ENCODE measurements at regions not wholly inside any gene's neighbourhood (a gene's known extent, or its start where the extent isn't known, plus 50 kb on each side); places are given as distances from the start of the nearest gene placed in this dataset.

DNA sequence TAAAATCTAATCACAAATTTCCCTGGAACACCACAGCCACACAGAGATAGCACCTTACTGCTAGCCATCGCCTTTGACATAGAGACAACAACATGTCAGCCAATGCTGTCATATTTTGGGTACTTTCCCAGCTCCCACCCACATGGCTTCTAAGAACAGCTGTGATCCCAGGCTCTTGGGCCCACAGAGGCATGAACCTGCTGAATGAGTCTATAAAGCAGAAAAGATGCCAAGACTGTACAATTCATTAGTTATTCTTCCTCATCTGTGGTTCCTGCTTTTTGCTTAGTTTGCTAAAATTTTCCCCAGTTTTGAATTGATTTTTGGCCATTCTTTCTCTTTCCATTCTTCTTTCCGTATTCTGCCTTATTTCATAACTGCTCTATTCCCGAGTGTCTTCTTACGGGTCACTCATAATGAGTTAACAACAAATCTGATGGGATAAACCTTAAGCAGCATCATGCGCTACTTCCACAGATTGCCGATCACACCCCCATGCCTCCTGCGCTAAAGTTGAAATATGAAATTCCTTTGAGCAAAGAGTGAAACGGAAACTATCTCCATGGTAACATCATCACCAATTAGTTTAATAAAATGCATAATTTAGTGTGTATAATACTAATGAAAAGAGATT is 327.3 kb upstream of the HSF2 start:
- no peak for DNase-seq

DNA sequence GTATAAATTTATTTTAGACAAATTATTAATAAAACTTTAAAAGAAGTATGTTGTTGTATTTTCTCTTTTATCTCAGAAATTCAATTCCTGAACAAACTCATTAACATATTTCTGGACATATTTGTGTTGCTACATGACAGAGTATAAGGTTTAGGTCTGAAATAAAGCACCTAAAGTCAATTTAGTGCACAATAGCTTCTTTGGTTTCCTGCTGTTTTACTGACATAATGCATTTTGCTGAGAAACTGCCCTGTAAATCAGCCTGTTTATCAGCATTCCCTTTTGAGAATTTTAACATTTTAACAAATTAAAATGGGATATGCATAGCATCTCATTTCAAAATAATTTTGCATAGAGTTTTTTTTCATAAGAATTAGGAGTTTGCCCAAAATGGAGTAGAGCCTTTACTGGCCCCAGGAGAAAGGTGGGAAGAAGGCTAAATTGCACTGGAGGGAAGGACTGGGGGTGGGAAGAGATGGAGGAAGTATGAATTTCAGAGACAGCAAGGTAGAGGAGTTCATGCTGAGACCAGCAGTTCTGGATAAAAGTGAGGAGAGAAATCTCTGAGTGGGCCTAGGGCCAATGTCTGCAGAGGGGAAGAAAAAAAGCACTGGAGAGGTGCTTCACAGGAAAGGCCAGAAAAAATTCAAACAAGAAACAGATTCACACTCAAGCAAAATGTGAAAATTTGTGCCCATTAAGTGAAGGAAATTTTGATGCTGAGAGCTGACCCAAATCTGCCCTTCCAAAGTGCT is 324.2 kb upstream of the HSF2 start:
- no peak for DNase-seq

DNA sequence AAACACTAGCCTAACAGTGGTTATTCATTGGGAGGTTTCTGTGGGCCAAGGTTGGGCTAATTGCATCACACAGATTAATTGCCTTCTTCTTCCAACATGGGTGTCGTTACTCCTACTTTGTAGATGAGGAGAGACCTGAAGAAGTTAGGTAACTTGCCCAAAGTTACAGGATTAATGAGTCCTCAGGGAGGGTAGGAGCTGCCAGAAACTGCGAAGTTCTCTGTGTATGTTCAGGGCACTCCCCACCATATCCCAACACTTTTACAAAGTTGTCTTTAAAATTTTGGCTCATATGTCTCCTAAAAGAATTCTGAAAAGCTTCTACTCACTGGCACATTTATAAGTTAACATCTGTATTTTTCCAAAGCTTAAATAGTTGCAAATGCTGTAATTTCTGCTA is 323.5 kb upstream of the HSF2 start:
- DNase-seq, result no peak

DNA sequence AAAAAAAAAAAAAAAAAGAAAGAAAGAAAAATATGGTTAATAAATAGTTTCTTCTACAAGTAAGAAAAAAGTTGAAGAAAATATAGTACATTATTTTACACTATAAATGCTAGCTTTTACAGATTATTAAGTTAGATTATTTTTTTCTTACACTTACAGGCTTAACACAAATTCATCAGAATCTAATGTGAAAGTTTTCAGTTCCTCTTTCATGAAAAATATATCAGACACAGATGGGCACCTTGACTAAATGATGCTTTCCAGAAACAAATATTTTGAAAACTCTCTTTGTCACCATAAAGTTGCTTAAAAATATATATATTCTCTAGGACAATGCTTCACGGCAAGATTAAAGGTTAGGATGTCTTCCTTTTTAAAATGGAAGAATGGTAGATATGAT is 321.8 kb upstream of the HSF2 start:
- DNase-seq, result no peak

DNA sequence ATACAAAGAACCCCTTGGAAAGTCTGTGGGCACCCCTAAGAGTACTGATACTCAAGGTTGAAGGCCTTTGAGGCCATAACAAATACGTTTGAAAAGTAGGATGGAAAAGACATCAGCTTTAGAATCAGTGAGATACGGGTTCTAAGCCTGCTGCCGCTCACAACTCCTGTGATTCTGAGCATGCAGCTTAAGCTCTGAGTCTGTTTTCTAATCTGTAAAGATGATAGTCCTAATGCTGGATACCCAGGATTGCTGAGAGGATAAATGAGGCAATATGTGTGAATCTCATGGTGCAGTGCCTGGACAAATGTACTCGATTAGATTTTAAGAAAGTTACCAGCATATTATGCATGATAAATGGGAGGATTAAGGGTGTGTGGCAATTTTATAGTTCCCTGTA is 321.0 kb upstream of the HSF2 start:
- no peak for DNase-seq

DNA sequence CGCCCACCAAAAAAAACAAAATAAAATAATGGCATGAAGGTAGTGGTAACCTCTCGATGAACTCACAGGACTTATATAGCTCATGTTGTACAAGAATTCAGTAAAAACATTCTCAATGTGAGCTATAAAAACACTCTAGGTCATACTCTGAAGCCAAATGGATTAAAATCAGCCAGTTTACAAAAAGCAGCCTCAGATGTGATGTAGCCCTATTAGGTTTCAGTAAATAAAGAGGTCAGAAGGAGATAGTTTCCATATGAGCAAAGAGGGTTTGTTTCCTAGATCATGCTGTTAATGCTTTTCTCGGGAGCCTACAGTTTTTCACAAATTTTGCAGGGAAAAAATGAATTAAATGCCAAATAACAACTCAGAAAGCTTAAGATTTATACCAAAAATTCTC is 319.5 kb upstream of the HSF2 start:
- DNase-seq, result no peak

DNA sequence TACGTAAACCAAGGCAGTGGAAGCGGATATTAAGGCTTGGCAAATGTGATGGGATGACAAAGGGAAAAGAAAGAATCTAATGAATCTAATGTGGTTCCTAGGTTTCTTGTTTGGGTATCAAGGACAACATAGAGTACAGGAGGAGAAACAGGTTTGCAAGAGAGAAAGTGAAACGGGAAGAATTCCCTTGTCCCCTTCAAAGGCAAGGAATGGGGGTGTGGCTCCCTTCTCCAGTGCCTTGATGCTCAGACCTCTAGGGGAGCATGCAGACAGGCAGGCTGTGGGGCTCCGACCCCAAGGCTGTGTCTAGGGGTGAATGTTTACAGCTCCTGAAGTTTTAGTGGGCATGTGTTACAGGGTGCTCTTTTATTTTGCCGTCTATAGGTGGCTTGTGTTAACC is 317.5 kb upstream of the HSF2 start:
- no peak for DNase-seq

DNA sequence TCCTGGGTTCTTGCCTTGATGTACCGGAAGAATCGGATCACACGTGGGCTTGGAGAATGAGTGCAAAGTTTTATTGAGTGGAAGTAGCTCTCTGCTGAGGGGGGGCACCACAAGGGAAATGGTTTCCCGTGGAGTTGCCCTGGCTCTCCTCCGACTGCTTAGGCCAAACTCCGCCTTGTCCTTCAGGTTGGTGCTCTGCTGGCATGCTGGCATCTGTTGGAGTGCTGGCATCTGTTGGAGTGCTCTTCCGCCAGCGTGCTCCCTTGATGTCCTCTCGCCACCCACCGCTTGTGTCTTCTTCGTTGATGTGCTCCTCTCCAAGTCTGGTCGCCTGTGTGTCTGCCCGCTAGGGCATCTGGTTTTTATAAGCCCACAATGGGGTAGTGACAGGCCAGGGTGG is 317.1 kb upstream of the HSF2 start:
- DNase-seq, result no peak

DNA sequence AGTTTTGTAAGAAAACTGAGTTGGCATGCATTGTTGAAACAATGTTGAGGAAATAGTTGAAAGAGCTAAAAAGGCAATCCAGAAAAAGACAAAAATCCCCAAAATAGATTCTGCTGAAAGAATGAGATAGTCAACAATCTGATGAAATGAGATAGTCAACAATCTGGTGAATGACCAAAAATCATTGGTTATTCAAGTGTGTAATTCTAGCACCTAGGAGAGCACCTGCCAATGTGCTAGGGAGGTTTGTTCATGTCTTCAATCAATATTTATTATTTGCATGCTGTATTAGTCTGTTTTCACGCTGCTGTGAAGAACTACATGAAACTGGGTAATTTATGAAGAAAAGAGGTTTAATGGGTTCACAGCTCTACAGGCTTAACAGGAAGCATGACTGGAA is 307.1 kb upstream of the HSF2 start:
- no peak for DNase-seq

DNA sequence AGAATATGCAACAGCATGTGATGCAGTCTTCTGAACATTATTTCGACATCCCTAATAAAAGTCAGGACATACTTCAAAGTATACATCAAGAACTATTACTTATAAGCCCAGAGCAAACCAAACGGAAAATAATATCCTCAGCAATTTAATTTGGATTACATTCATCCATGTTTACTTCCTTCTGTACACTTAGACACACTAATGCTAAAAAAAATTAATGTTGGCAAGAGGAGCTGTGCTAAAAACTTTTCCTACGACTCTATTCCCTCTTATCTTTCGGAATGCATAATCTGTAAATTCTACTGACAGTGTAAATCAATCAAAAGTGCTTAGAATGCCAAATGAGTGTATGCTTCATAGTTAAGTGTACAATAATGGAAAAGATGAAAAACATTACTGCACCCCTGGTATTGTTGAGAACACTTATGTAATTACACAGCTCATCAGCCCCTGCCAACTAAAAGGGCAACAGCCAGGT is 301.2 kb upstream of the HSF2 start:
- no peak for DNase-seq

DNA sequence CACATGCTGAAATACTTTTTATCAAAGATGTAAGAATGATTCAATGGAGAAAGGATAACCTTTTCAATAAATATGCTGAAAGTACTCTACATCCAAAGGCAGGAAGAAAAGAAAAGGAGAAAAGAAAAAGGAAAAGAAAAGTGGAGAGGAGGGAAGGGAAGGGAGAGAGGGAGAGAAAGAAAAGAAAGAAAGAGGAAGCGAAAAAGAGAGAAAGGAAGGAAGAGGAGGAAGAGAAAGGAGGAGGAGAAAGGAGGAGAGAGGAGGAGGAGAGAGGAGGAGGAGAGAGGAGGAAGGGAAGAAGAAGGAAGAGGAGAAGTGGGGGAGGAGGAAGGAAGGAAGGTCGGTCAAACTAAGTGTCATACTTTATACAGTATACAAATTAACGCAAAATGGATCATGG is 297.4 kb upstream of the HSF2 start:
- DNase-seq, result no peak

DNA sequence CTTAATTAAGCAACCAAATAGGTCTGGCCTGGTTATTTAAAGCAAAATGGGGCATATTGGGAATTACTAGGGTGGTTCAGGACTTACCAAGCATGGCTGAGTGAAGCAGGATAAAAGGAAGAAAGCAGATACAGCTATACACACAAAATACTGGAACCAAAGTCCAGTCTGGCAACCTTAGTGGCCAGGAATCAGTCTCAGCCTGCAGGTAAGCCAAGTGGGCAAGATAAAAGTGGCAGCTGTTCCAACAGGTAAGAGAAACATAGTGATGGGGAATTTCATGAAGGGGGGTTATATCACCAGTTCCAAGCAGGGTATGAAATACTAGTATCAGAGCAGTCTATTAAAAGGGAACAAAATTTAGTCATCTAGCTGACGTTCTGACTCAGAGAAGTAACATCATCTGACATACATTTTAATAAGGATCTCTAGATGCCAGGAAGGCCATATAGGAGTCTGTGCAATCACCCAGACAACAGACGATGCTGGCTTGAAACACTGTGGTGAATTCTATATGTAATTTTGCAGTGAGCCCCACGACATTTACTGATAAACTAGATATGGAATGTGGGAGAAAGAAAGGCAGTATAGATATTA is 292.1 kb upstream of the HSF2 start:
- no peak for DNase-seq

DNA sequence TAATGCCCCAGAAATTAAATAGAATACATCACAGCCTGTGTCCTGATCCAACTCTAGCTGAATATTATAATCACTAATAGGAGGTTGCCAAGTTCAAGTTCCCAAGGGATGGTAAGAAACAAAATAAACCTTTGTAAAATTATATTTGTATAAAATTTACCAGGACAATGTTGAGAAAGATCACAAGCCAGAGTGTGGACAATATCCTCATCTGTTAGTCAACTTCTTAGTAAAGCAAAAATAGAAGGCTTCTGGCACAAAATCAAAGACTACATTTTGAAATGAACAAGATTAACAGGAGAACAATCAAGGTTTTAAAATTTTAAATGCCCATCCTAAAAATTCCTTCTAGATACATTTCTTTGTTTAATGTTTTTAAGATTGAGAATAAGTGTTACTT is 290.4 kb upstream of the HSF2 start:
- DNase-seq, result no peak

DNA sequence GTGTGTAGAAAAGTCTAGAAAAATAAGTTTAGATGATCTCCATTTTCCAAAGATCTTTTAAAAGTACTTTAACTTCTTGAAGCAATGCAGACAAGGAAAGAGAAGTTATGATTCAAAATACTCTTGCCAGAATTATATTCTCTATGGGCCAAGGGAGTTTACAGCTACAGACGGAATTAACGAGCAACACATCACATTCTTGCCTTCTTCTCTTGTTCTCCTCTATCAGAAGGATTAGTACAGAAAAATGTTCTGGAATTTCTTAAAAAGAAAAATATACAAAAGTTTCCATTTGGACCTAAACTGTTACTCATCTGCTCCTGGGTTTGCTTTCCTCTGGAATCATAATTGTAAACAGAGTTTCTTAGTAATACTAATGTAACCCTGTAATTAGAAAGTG is 284.7 kb upstream of the HSF2 start:
- no peak for DNase-seq

DNA sequence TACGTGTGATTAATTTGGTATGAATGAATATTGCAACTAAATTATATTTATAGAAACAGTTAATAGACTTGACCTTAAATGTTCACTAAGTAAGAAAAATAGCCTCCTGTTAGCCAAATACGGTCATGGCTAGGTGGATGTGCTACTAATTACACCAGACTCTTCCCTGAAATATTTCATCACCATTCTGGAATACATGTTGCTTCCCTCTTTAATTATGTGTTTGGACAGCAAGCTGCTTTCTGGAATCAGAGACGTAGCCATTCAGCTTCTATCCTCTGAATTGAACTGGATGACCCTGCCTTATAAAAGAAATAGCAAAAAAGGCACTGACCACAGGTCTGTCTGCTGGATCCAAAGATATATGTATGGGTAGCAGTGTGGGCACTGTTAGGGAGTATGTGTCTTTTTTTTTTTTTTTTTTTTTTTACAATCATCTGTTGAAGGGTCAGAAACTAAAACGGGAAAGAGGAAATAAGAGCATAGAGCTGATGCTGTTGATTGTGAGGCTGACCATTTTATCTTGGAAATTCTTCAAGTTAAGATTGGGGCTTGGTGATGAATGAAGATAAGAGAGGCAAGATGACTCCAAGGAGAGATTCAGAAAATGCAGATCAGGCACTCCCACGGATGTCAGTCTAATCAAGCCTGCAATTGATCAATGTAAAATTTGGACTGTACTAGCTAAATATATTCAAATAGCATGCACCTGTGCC is 283.2 kb upstream of the HSF2 start:
- DNase-seq, result no peak

DNA sequence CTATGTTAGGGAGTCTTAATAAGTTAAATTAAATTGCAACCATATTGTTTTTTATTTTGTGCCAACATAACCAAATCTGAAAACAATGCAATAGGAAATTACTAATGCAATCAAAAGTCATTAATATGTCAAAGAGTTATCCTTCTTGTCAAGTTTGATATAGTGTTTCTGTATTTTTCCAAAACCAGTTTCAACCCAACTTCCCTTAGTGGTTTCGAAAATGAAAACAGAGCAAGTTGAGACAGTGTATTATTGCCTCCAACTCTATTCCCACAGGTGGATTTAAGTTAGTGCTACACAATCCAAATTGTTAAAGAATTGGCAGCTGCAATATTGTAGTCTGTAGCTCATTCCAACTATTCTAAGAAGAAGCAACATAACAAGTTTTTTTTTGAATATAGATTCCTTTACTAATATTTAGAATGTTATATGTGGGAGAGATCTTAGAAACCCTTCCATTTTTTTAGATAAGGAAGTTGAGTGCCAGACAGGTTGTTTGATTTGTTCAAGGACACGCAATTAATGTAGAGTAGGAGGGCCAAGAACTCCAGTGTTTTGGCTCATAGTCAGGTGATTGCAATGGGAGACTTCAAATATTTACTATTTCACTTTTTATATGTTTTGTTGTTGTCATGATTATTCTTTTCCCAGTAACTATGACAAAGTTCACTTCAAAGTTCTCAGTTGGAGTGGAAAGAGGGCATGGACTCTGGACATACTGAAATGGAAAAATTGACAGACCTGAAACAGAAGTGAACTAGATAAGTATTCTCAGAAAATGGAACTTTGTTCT is 282.4 kb upstream of the HSF2 start:
- DNase-seq, result no peak

DNA sequence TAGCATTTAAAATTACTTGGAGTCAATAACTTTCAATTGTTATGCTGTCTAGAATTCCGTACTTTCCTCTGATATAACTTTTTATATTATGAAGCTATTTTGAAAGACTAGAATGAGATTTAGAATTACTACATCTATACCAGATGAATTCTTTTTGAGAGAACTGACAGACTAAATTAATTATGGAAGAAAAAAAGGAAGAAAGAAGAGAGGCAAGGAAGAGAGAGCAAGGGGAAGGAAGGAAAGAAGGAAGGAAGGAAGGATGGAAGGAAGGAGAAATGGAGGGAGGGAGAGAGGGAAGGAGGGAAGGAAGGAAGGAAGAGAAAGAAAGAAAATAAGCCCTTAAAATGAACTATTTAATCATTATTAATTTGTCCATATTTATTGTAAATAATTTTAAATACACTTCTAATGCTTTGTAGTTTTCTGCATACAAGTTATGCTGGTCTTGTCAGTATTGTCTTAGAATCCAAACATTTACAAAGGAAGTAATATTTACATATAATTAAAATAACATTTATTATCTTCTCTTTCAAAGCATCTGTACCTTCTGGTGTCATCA is 280.4 kb upstream of the HSF2 start:
- no peak for DNase-seq

DNA sequence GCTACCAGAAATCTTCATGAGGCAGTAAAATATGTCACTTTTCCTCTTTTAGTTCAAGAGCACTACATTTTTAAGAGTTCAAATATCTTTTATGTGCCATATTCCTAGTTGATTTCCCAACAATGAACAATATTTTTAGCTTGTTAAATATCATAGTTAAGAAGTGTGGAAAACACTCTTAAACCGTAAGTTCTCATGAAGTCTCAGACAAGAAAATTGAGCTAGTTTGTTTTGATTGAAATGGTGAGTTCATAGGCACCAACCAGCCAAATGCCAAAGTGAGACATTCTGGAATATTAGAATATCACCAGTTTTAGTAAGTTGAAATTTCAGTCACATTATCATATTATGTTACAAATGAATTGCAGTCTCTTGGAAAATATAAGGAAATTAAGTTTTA is 277.2 kb upstream of the HSF2 start:
- DNase-seq, result no peak

DNA sequence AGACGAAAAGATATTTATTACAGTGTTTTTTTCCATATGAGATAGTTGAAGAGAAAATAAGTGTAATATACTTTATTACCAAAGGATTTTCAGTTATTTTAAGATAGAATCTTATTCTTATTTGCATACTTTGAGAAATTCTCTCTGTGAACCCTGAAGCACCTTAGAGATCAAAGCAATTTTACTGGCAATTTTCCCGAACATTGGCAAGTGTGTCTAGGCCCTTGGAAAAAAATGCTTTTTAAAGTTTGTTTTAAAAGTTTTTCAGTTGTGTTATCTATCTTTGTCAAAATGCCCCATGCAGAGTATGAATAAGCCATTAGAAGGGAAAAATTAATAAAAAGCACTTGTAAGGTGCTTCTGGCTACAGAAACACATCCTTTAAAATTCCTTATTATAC is 276.8 kb upstream of the HSF2 start:
- no peak for DNase-seq

DNA sequence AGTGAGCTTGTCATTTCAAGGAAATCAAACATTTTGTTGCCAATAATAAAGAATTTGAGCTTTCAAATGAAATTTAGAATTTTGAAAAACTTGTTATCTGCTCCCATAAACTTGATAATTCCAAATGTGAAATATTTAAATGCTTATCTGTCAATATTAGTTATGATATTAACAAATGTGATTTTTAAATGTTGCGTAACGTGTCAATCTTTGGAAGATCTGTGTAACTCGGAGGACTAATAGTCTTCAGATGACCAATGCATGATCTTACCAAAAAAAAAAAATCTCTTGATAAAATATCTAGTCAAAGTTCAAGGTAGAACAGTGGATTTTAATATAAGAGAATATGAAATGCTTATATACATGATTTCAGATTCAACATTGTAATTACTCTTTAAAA is 274.5 kb upstream of the HSF2 start:
- DNase-seq, result no peak

DNA sequence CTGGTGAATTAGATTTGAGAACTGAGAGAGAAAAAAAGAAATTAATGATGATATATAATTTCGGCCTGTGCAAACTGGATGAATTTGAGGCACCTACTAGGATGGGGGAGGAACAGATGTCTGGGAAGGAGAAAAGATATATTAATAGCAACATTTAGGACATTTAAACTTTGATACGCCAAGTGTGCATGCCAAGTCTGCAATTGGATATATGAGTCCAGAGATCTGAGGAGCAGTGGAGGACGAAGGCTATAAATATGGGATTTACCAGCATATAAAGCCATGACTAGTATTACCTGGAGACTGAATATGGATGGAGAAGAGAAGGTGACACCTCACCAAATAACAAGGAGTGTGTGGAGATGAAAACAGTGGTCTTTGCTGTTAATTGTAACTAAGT is 272.6 kb upstream of the HSF2 start:
- DNase-seq, result no peak

DNA sequence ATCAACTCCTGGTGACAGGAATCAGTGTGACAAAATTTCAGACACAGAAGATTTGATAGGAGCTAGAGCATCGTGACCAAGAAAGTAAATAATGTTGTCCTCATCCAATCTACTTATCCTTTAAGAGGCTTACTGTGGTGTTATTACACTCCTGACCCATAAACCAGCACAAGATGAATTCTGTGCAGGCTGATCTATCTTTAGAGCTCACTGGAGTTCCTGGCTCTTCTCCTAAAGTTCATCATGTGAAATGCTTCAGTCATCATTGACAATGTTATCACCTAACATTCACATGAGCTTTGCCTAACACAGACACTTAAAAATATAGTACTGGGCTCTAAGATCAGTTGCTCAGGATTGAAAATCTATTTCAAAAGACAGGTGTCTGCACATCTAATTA is 271.0 kb upstream of the HSF2 start:
- DNase-seq, result no peak

All from left kidney (tissue), 1 donor.